Panc1 (cell line): ENCODE measurements at regions not wholly inside any gene's neighbourhood (a gene's known extent, or its start where the extent isn't known, plus 50 kb on each side); places are given as distances from the start of the nearest gene placed in this dataset.
A peak's percentile ranks its signal among the peaks of the same experiment; 100 is the strongest.

Source experiments
- ATAC-seq: fragments of 200-7000 bp; cut with Tn5 transposase; 2 replicates; pipeline ENCODE4 v1.9.1; 2020; ENCODE audit warnings: mild to moderate bottlenecking, moderate library complexity
- BruUV-seq: library from RNA; stranded (reverse); fragments of 400-500 nt; replicated peaks from 2 replicates; lab custom pipeline; 2021; lab: Mats Ljungman, UMichigan
- CTCF ChIA-PET: fragments of 300-600 bp; sonication (Branson Sonifier 250); formaldehyde crosslinking; loops from one replicate; lab custom pipeline; 2022; ENCODE audit warnings: antibody characterized with exemption; lab: Charles Lee
- POLR2A ChIA-PET: fragments of 300-600 bp; sonication (Branson Sonifier 250); formaldehyde crosslinking; loops from one replicate; lab custom pipeline; 2022; ENCODE audit warnings: antibody characterized with exemption; lab: Charles Lee
- DNase-seq: peaks from one replicate; pipeline ENCODE4 v3.0.0-alpha.2; 2010; ENCODE audit warnings: low read depth, low spot score
- H3K27ac ChIP-seq: 2 replicates; pipeline ENCODE4 v1.5.1; 2011; ENCODE audit warnings: mild to moderate bottlenecking, low read length, inconsistent platforms
- H3K27me3 ChIP-seq: fragments of 200-500 bp; sonication (Bioruptor generic); 2 replicates; pipeline ENCODE4 v1.6.0; 2014; ENCODE audit warnings: low read length, inconsistent platforms; ENCODE audit not compliant: control insufficient read depth, insufficient read depth
- H3K36me3 ChIP-seq: fragments of 200-500 bp; sonication (Bioruptor generic); 2 replicates; pipeline ENCODE4 v1.5.1; 2014; ENCODE audit warnings: inconsistent platforms, mild to moderate bottlenecking, low read length, moderate library complexity; ENCODE audit not compliant: control insufficient read depth, insufficient read depth
- H3K4me1 ChIP-seq: 2 replicates; pipeline ENCODE4 v1.5.1; 2011; ENCODE audit warnings: inconsistent platforms, mild to moderate bottlenecking, low read length, moderate library complexity; ENCODE audit not compliant: control insufficient read depth, insufficient read depth
- H3K4me3 ChIP-seq, 2 experiments: 2 replicates each; pipeline ENCODE4 v1.5.1; 2011 to 2012; ENCODE audit warnings: low read depth in 2 of 2, low read length in 2 of 2, mild to moderate bottlenecking in 2 of 2, inconsistent platforms in 1 of 2, moderate library complexity in 1 of 2
- H3K9me3 ChIP-seq: fragments of 200-500 bp; sonication (Bioruptor generic); 2 replicates; pipeline ENCODE4 v1.5.1; 2014; ENCODE audit warnings: low read depth, mild to moderate bottlenecking, inconsistent platforms, low read length, moderate library complexity; ENCODE audit not compliant: control insufficient read depth, insufficient read depth
- CTCF ChIP-seq: fragments of 450-650 bp; IDR thresholded peaks from 2 replicates; pipeline ENCODE4 v1.5.1; 2017; ENCODE audit warnings: mild to moderate bottlenecking
- POLR2AphosphoS5 ChIP-seq: IDR thresholded peaks from 2 replicates; pipeline ENCODE4 v1.6.1; 2012; ENCODE audit warnings: mild to moderate bottlenecking, low read depth, low read length, moderate library complexity
- REST ChIP-seq, 2 experiments: IDR thresholded peaks; 2 replicates each; pipeline ENCODE4 v1.6.1; 2011 to 2012; ENCODE audit warnings: low read depth in 2 of 2, control low read depth in 1 of 2, low read length in 1 of 2, mild to moderate bottlenecking in 1 of 2, moderate library complexity in 1 of 2; ENCODE audit not compliant: insufficient read depth in 1 of 2
- SIN3A ChIP-seq: IDR thresholded peaks from 2 replicates; pipeline ENCODE4 v1.6.1; 2012; ENCODE audit warnings: low read depth, mild to moderate bottlenecking, low read length, moderate library complexity, borderline replicate concordance; ENCODE audit not compliant: insufficient read depth
- TCF7L2 ChIP-seq: IDR thresholded peaks from 2 replicates; pipeline ENCODE4 v1.6.1; 2011; ENCODE audit warnings: mild to moderate bottlenecking, low read depth, low read length, inconsistent platforms
- in situ Hi-C: cut with HindIII; loops from 2 replicates; pipeline ENCODE4 v1.10.0; 2016; ENCODE audit warnings: low sequenced_read_pairs, low pct_unique_long_range_greater_than_20kb
- intact Hi-C: fragments of 100-400 bp; cut with micrococcal nuclease; formaldehyde crosslinking; loops from one replicate; pipeline ENCODE4 v1.10.0; 2022; ENCODE audit not compliant: unreplicated experiment

- H3K36me3 ChIP-seq: no peaks in the 10 kb centered on the region
- no peaks in the 10 kb centered on the region for H3K9me3 ChIP-seq
- ATAC-seq (peak; percentile 87), DNase-seq (no peak)
- no peak for TF ChIP-seq SIN3A
- TF ChIP-seq REST (IDR thresholded peaks at IDR 0.05; ENCODE audit: insufficient read depth in 1 of 2, low read depth in 2 of 2, low read length in 1 of 2): no peak
- peak; percentile 65 for TF ChIP-seq CTCF
- no peak for TF ChIP-seq TCF7L2
- no peak for TF ChIP-seq POLR2AphosphoS5
- CTCF ChIA-PET: no interaction called here
- H3K4me3 ChIP-seq: no peak overlapping the region
- H3K27me3 ChIP-seq: peaks cover 6% of the 10 kb centered on the region; the same call in 1 of the 2 replicates
- no peak overlapping the region for H3K27ac ChIP-seq
- intact Hi-C loops (no loop called here), in situ Hi-C loops (no loop called here)
- POLR2A ChIA-PET: no interaction called here
- BruUV-seq: no TSS peak
- no peaks in the 10 kb centered on the region for H3K4me1 ChIP-seq
Observed at GRCh38 chr16:7086822-7087616, 245.6 kb upstream of the RBFOX1 start.

- intact Hi-C loops (no loop called here), in situ Hi-C loops (no loop called here)
- H3K27ac ChIP-seq: no peak overlapping the region
- ChIA-PET CTCF (no interaction called here), POLR2A (no interaction called here)
- H3K36me3 ChIP-seq: no peaks in the 10 kb centered on the region
- no peaks in the 10 kb centered on the region for H3K9me3 ChIP-seq
- ATAC-seq (no peak), DNase-seq (no peak)
- peaks cover 6% of the 10 kb centered on the region; the same call in 1 of the 2 replicates for H3K27me3 ChIP-seq
- no TSS peak for BruUV-seq
- TF ChIP-seq REST (IDR thresholded peaks at IDR 0.05; ENCODE audit: insufficient read depth in 1 of 2, low read depth in 2 of 2, low read length in 1 of 2): no peak
- TF ChIP-seq SIN3A: no peak
- no peak for TF ChIP-seq CTCF
- no peak for TF ChIP-seq TCF7L2
- TF ChIP-seq POLR2AphosphoS5: no peak
- no peak overlapping the region for H3K4me3 ChIP-seq
- no peaks in the 10 kb centered on the region for H3K4me1 ChIP-seq
Observed at GRCh38 chr16:7085776-7086175, 246.9 kb upstream of the RBFOX1 start.
